ENCODE measurements at regions not wholly inside any gene's neighbourhood (a gene's known extent, or its start where the extent isn't known, plus 50 kb on each side); places are given as distances from the start of the nearest gene placed in this dataset.

DNA sequence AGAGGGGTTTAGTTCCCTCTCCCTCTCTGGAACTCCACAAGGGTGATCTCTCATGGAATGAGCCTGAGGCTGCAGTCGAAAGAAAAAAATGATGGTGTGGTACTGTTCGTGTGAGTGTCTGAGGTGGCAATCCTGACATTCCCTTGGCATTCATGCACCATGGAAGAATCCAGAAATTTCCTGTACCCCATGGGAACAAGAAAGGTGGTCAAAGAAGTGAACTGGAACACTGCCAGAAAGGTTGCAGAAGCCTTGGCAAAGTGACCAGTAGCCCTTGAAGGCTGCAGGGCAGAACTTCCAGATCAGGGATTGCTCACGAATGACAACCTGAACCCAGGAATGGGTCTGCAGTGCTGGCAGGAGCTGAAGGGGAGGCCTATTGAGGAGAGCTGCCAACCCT is 394.7 kb downstream of the CD83 start:
- DNase-seq (ENCODE audit: extremely low spot score), result peak; percentile 62
- Histone ChIP-seq H3K36me3 (no peaks in the 10 kb centered on the region), H3K27ac (replicated peaks in 1 of 4) (no peak overlapping the region), H3K27me3 (no peaks in the 10 kb centered on the region), H3K4me3 (no peak overlapping the region), H3K4me1 (peaks cover 0 to 3% (median under 1%) of the 10 kb centered on the region in 4 donors), H3K9me3 (no peaks in the 10 kb centered on the region)
- 89% methylated on average over 3 of the region's 3 CpGs for WGBS
- TF ChIP-seq POLR2AphosphoS5 (IDR thresholded peaks at IDR 0.05) (no peak), CTCF (IDR thresholded peaks at IDR 0.05) (no peak), POLR2A (IDR thresholded peaks at IDR 0.05; ENCODE audit: low read depth) (no peak), EP300 (IDR thresholded peaks at IDR 0.05) (no peak)
- intact Hi-C loops (cut with DNase I), result no loop called here

DNA sequence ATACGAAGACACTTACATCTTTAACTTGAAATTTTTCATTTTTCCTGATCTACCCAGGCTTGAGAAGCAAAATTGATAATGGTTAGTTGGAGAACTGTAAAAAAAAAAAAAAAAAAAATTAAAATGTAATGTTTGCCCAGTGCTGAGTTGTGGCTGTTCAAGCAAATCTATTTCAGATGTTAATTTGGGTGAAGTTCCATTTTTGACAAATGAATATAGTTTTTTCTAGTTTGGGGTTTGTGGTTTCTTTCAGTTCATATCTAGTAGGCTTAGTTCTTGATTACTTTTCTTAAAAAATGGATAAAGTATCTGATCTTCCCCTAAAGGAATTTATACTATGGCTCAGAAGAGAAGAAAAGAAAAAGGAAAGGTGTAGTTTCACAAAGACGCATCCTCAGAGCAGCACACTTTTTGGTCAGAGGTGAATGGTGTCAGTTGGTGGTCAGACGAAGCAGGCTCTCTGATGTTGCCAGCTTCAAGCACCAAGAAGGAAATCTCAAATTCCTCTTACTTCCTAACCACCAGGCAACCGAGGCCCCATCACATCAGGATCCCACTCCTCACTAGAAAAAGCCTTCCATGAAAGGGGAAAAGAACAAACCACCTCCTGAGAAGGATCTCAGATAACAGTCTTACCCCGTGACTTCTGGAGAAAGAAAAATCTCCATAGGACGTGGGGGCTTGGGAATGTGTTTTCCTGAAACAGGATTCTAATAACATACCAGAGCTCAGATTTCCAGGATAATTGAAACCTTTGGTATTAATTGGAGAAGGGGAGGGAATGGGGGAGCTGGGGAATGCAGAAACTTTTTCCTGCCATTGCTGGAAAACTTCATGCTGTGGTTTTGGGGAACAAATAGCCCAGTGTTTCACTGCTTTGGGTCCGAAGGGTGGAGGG is 396.2 kb downstream of the CD83 start:
- Histone ChIP-seq H3K36me3 (no peaks in the 10 kb centered on the region), H3K4me3 (no peak overlapping the region), H3K27me3 (no peaks in the 10 kb centered on the region), H3K4me1 (peaks cover 0 to 10% (median 5%) of the 10 kb centered on the region in 4 donors), H3K27ac (replicated peaks in 1 of 4) (no peak overlapping the region), H3K9me3 (no peaks in the 10 kb centered on the region)
- TF ChIP-seq POLR2A (IDR thresholded peaks at IDR 0.05; ENCODE audit: low read depth) (no peak), CTCF (IDR thresholded peaks at IDR 0.05) (no peak), EP300 (IDR thresholded peaks at IDR 0.05) (no peak), POLR2AphosphoS5 (IDR thresholded peaks at IDR 0.05) (no peak)
- peak; percentile 29 for DNase-seq (ENCODE audit: extremely low spot score)
- 84% methylated on average over 7 of the region's 7 CpGs for WGBS
- intact Hi-C loops (cut with DNase I), result no loop called here

- intact Hi-C loops (cut with DNase I), result no loop called here
- Histone ChIP-seq H3K36me3 (no peaks in the 10 kb centered on the region), H3K4me3 (no peak overlapping the region), H3K9me3 (no peaks in the 10 kb centered on the region), H3K4me1 (peaks cover 0 to 10% (median 5%) of the 10 kb centered on the region in 4 donors), H3K27ac (replicated peaks in 1 of 4) (no peak overlapping the region), H3K27me3 (no peaks in the 10 kb centered on the region)
- TF ChIP-seq POLR2A (IDR thresholded peaks at IDR 0.05; ENCODE audit: low read depth), result no peak
- TF ChIP-seq POLR2AphosphoS5 (IDR thresholded peaks at IDR 0.05), result no peak
- no peak for TF ChIP-seq CTCF (IDR thresholded peaks at IDR 0.05)
- TF ChIP-seq EP300 (IDR thresholded peaks at IDR 0.05), result no peak
- DNase-seq (ENCODE audit: extremely low spot score), result peak; percentile 50
- 81% methylated on average over 11 of the region's 11 CpGs for WGBS
Observed at GRCh38 chr6:14516956-14517355, 399.4 kb downstream of the CD83 start.

DNA sequence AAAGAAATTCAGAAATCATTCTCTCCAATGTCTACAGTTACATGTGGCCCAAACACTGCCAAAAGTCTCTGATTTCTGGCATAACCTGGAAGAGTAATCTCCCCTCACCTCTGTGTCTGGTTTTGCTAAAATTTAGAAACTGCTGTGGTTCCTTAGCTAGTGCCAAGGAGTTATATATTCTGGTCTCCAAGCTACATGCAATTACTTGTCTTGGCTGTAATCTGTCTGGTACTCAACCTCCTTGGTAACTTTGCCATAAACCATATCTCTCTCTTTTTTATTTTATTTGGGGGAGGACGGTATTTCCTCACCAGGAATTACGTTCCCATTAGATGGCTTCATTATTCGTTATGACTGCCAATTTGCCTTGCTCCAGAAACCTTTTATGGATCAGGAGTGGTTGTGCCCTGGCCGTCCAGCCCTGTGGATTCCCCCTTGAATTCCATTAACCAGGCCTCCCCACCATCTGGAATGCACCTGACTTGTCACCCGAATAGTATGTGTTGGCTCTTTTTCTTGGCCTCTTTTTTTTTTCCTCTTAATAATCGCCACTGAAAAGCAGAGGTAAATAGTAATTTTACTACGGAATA is 400.0 kb downstream of the CD83 start:
- Histone ChIP-seq H3K4me3 (no peak overlapping the region), H3K9me3 (no peaks in the 10 kb centered on the region), H3K27ac (replicated peaks in 1 of 4) (no peak overlapping the region), H3K4me1 (peaks cover 0 to 10% (median 5%) of the 10 kb centered on the region in 4 donors), H3K27me3 (no peaks in the 10 kb centered on the region), H3K36me3 (no peaks in the 10 kb centered on the region)
- DNase-seq (ENCODE audit: extremely low spot score), result peak; percentile 88
- WGBS, result 71% methylated on average over 7 of the region's 7 CpGs
- intact Hi-C loops (cut with DNase I), result no loop called here
- no peak for TF ChIP-seq POLR2AphosphoS5 (IDR thresholded peaks at IDR 0.05)
- no peak for TF ChIP-seq POLR2A (IDR thresholded peaks at IDR 0.05; ENCODE audit: low read depth)
- no peak for TF ChIP-seq EP300 (IDR thresholded peaks at IDR 0.05)
- no peak for TF ChIP-seq CTCF (IDR thresholded peaks at IDR 0.05)
